Neural cell (in vitro differentiated cells): ENCODE measurements at regions not wholly inside any gene's neighbourhood (a gene's known extent, or its start where the extent isn't known, plus 50 kb on each side); places are given as distances from the start of the nearest gene placed in this dataset.

ENCODE experiments used
- H2AFZ ChIP-seq: fragments of 200-600, 300-800 bp; sonication (generic), shearing (Covaris generic); 2 replicates; pipeline ENCODE4 v1.6.0; 2014; ENCODE audit warnings: low read depth, mild to moderate bottlenecking, antibody characterized with exemption, low read length, moderate library complexity
- H3F3A ChIP-seq: fragments of 200-600 bp; shearing (Covaris generic); 2 replicates; pipeline ENCODE4 v1.6.1; 2016; ENCODE audit warnings: mild to moderate bottlenecking, moderate library complexity, mixed read lengths, antibody characterized with exemption, low read length; ENCODE audit not compliant: insufficient read depth, poor library complexity, severe bottlenecking
- H3K27ac ChIP-seq: fragments of 200-600, 300-800 bp; sonication (generic), shearing (Covaris generic); 2 replicates; pipeline ENCODE4 v1.5.1; 2014; ENCODE audit warnings: mild to moderate bottlenecking, low read length, moderate library complexity
- H3K27me3 ChIP-seq: fragments of 300-800, 200-600 bp; sonication (generic), shearing (Covaris generic); 2 replicates; pipeline ENCODE4 v1.6.0; 2014; ENCODE audit warnings: mild to moderate bottlenecking, low read depth, low read length, moderate library complexity; ENCODE audit not compliant: insufficient read depth
- H3K36me3 ChIP-seq: fragments of 300-800, 200-600 bp; sonication (generic), shearing (Covaris generic); 2 replicates; pipeline ENCODE4 v1.5.1; 2014; ENCODE audit warnings: mild to moderate bottlenecking, antibody characterized with exemption, low read length, moderate library complexity; ENCODE audit not compliant: insufficient read depth
- H3K4me2 ChIP-seq: fragments of 300-800, 200-600 bp; sonication (generic), shearing (Covaris generic); 2 replicates; pipeline ENCODE4 v1.6.0; 2014; ENCODE audit warnings: mild to moderate bottlenecking, low read length
- H3K4me3 ChIP-seq: fragments of 300-800, 200-600 bp; sonication (generic), shearing (Covaris generic); 2 replicates; pipeline ENCODE4 v1.5.1; 2014; ENCODE audit warnings: mild to moderate bottlenecking, low read length, moderate library complexity
- H3K79me2 ChIP-seq: fragments of 200-600 bp; shearing (Covaris generic); replicated peaks from 2 replicates; pipeline ENCODE4 v1.6.0; 2014; ENCODE audit warnings: mild to moderate bottlenecking, low read length, moderate library complexity; ENCODE audit not compliant: insufficient read depth
- H3K9ac ChIP-seq: fragments of 300-800, 200-600 bp; sonication (generic), shearing (Covaris generic); 2 replicates; pipeline ENCODE4 v1.6.1; 2016; ENCODE audit warnings: mild to moderate bottlenecking, low read length, mixed read lengths
- H3K9me2 ChIP-seq: fragments of 200-600 bp; shearing (Covaris generic); 2 replicates; pipeline ENCODE4 v1.6.1; 2016; ENCODE audit warnings: mild to moderate bottlenecking, low read length, mixed read lengths; ENCODE audit not compliant: insufficient read depth
- H3K9me3 ChIP-seq: fragments of 200-600, 300-800 bp; sonication (generic), shearing (Covaris generic); 2 replicates; pipeline ENCODE4 v1.6.1; 2016; ENCODE audit warnings: mild to moderate bottlenecking, mixed run types, low read length, moderate library complexity, mixed read lengths
- H4K20me1 ChIP-seq: fragments of 200-600 bp; shearing (Covaris generic); 2 replicates; pipeline ENCODE4 v1.6.1; 2016; ENCODE audit warnings: mild to moderate bottlenecking, mixed run types; ENCODE audit not compliant: insufficient read depth
- CTCF ChIP-seq: fragments of 450-650 bp; IDR thresholded peaks from 2 replicates; pipeline ENCODE4 v1.5.1; 2014; ENCODE audit warnings: antibody characterized with exemption, mild to moderate bottlenecking, moderate library complexity; ENCODE audit not compliant: poor library complexity, severe bottlenecking
- EP300 ChIP-seq: fragments of 450-650 bp; conservative IDR thresholded peaks from 2 replicates; pipeline ENCODE4 v1.6.1; 2014; ENCODE audit warnings: antibody characterized with exemption, mild to moderate bottlenecking, moderate library complexity; ENCODE audit not compliant: poor library complexity, severe bottlenecking
- EZH2 ChIP-seq: fragments of 200-600, 300-800 bp; shearing (Covaris generic), sonication (generic); IDR thresholded peaks from 2 replicates; pipeline ENCODE4 v1.6.1; 2014; ENCODE audit warnings: antibody characterized with exemption, low read length, borderline replicate concordance, mild to moderate bottlenecking; ENCODE audit not compliant: insufficient read depth, poor library complexity, severe bottlenecking
- MXI1 ChIP-seq: fragments of 450-650 bp; conservative IDR thresholded peaks from 2 replicates; pipeline ENCODE4 v1.6.1; 2014; ENCODE audit warnings: antibody characterized with exemption, mild to moderate bottlenecking; ENCODE audit not compliant: poor library complexity, severe bottlenecking
- POLR2AphosphoS5 ChIP-seq: IDR thresholded peaks from 2 replicates; pipeline ENCODE4 v1.6.1; 2012
- RAD21 ChIP-seq: fragments of 450-650 bp; conservative IDR thresholded peaks from 2 replicates; pipeline ENCODE4 v1.6.1; 2014; ENCODE audit warnings: antibody characterized with exemption, mild to moderate bottlenecking, moderate library complexity
- SMC3 ChIP-seq: fragments of 450-650 bp; conservative IDR thresholded peaks from 2 replicates; pipeline ENCODE4 v1.6.1; 2014; ENCODE audit warnings: antibody characterized with exemption, mild to moderate bottlenecking, moderate library complexity; ENCODE audit not compliant: poor library complexity
- TAF1 ChIP-seq: IDR thresholded peaks from 2 replicates; pipeline ENCODE4 v1.6.1; 2012; ENCODE audit warnings: low read depth
- TF ChIP-seq, protein P1 (sequence below): IDR thresholded peaks from 2 replicates; pipeline ENCODE4 v1.6.1; 2012; ENCODE audit warnings: borderline replicate concordance

DNA sequence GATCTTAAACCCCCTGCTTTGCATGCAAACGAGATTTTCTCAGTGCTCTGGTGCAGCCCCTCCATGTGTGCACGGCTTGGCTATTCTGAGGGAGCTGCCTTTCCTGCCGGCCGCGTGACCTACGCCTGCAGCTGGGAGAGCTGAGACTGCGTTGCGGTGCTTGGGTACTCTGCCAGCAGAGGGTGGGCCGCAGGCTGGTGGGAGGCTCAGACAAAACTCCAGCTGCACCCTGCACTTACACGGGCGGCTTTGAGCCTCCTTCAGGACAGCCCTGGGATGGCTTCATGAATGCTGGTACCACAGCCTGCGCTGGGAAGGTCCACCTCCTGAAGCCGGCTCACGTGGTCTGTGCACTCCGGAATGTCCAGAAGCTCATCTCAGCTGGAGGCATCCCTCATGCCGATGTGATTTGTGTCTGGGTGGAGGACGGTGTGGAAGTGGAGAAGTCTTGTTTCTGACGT is 223.7 kb downstream of the DLL1 start:
- Histone ChIP-seq H4K20me1 (no peaks in the 10 kb centered on the region), H3K9me2 (no peaks in the 10 kb centered on the region), H3K27ac (no peak overlapping the region), H3K4me2 (no peak overlapping the region), H3K9me3 (peaks cover 4% of the 10 kb centered on the region), H3K4me3 (no peak overlapping the region), H3F3A (no peaks in the 10 kb centered on the region), H2AFZ (no peak overlapping the region), H3K36me3 (no peaks in the 10 kb centered on the region), H3K27me3 (no peaks in the 10 kb centered on the region), H3K9ac (no peak overlapping the region), H3K79me2 (no peaks in the 10 kb centered on the region)
- TF ChIP-seq RAD21 (no peak), MXI1 (no peak), POLR2AphosphoS5 (no peak), CTCF (no peak), TAF1 (no peak), EZH2 (no peak), EP300 (no peak), SMC3 (no peak)
- TF ChIP-seq, protein P1, sequence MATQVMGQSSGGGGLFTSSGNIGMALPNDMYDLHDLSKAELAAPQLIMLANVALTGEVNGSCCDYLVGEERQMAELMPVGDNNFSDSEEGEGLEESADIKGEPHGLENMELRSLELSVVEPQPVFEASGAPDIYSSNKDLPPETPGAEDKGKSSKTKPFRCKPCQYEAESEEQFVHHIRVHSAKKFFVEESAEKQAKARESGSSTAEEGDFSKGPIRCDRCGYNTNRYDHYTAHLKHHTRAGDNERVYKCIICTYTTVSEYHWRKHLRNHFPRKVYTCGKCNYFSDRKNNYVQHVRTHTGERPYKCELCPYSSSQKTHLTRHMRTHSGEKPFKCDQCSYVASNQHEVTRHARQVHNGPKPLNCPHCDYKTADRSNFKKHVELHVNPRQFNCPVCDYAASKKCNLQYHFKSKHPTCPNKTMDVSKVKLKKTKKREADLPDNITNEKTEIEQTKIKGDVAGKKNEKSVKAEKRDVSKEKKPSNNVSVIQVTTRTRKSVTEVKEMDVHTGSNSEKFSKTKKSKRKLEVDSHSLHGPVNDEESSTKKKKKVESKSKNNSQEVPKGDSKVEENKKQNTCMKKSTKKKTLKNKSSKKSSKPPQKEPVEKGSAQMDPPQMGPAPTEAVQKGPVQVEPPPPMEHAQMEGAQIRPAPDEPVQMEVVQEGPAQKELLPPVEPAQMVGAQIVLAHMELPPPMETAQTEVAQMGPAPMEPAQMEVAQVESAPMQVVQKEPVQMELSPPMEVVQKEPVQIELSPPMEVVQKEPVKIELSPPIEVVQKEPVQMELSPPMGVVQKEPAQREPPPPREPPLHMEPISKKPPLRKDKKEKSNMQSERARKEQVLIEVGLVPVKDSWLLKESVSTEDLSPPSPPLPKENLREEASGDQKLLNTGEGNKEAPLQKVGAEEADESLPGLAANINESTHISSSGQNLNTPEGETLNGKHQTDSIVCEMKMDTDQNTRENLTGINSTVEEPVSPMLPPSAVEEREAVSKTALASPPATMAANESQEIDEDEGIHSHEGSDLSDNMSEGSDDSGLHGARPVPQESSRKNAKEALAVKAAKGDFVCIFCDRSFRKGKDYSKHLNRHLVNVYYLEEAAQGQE, result no peak

GRCh38 chr6:170066679-170067078 is 224.2 kb downstream of the DLL1 start:
- H3K79me2 ChIP-seq, result no peaks in the 10 kb centered on the region
- no peaks in the 10 kb centered on the region for H3F3A ChIP-seq
- H4K20me1 ChIP-seq, result no peaks in the 10 kb centered on the region
- H3K27me3 ChIP-seq, result no peaks in the 10 kb centered on the region
- no peak overlapping the region for H3K4me3 ChIP-seq
- peaks cover 4% of the 10 kb centered on the region for H3K9me3 ChIP-seq
- no peaks in the 10 kb centered on the region for H3K36me3 ChIP-seq
- TF ChIP-seq EZH2 (no peak), MXI1 (no peak), SMC3 (no peak), TAF1 (no peak), EP300 (no peak), CTCF (no peak)
- no peaks in the 10 kb centered on the region for H3K9me2 ChIP-seq
- no peak overlapping the region for H2AFZ ChIP-seq
- H3K9ac ChIP-seq, result no peak overlapping the region
- no peak overlapping the region for H3K27ac ChIP-seq
- H3K4me2 ChIP-seq, result no peak overlapping the region
